Femur (tissue), 1 donor: ENCODE measurements at regions not wholly inside any gene's neighbourhood (a gene's known extent, or its start where the extent isn't known, plus 50 kb on each side); places are given as distances from the start of the nearest gene placed in this dataset.
"Not testable (repeated sequence)": the region's sequence is repeated elsewhere in the genome, so short reads cannot be mapped to it uniquely, and the experiment has no call there.

Source experiments
- DNase-seq: peaks from one replicate; pipeline ENCODE4 v3.0.0-alpha.2; 2017

DNA sequence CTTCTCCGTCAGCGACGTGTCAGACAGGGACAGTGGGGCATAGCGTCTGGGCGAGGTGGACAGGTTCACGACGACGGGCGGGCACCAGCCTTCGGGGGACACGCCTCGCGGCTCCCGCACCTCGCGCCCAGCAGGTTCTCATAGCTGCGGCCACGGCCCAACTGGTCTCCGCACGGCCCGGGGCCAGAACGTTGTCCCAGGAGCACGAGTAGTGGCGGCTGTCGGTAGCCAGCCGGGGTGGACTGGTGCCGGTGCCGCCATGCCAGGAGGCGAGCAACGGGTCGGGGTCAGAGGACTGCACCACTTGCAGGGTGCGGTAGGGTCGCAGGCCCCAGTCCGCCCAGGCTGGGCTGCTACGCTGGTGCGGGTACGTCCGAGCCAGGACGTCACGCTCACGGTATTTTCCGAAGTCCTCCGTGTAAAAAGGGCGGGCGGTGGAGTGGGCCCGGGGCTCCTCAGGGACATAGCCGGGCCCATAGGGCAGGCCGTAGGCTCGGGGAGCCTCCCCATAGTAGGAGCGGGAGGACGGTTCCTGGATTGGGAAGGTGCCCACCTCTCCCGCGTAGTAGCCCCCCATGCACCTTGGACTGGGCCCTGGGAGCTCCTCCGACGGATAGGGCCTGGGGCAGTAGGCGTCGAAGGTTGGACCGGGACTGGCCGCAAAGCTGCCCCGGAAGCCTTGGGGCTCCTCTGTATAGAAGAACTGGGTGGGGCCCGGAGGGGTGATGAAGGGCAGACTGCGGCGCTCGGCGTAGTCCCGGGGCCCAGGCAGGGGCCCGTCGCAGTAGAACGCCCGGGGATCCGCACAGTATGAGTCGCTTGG lies 301.2 kb downstream of the CCDC74A start:
- not testable (repeated sequence) for DNase-seq

DNA sequence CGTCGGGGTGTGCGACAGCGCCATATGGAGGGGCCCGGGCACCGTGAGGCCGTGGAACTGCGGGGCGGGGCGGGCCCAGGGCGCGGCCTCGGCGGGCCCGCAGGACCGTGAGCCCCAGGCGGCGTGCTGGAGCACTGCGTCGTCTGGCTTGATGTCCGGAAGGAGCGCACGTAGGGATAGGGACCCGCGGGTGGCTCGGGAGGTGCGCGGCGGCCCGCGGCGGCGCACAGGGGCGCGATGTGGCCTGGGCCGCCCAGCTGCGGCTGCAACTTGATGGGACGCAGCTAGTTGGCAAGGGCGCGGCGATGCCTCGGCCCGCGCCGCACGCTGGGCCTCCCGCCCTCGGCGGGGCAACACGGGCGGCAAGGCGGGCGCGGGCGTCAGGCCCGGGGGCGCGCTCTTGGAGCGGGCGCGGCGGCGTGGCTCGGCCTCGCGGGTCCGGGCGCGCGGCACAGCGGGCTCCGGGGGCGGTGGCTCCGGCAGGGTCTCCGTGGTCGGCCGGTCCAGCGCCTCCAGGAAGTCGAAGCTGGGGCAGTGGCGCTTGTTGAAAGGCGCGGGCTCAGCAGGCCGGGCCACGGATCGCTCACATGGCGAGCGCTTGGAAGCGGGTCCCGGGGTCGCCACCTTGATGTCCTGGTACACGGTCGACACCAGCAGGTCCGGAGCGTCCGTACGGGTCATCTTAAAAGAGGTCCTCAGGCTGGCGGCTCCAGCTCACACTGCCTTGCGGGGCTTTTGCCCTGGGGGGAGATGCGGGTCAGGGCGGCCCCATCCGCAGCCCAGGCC lies 302.0 kb downstream of the CCDC74A start:
- DNase-seq: not testable (repeated sequence)

DNA sequence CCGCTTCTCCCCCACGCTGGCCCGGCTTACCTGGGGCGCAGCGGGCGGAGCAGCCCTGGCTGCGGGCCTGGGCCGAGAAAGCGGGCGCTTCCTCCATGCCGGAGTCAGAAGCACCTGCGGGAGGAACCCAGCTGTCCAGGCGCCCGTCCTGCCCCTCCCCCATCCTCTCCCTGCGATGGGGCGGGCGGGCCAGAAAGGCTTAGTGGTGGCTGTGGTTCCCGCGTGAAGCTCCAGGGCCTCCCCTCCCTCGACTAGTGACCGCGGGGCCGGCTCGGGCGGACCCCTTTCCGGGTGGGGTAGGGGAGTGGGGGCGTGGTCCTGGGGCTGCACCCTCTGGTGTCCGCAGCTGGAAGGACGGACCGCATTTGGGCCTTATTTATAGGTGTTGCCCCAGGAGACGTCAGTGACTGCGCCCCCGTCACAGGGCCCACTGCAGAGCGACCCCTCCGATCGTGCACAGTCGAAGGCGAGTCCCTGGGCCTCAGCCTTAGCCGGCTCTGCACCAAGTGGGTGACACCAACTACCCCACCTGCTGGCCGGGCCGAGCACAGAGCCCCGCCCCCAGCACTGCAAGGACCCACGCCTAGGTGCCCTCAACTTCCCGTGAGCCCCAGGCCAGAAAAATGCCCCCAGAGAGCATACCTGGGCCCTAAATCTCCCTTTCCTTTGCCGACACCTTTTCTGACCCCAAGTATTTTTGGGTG lies 302.7 kb downstream of the CCDC74A start:
- not testable (repeated sequence) for DNase-seq

DNA sequence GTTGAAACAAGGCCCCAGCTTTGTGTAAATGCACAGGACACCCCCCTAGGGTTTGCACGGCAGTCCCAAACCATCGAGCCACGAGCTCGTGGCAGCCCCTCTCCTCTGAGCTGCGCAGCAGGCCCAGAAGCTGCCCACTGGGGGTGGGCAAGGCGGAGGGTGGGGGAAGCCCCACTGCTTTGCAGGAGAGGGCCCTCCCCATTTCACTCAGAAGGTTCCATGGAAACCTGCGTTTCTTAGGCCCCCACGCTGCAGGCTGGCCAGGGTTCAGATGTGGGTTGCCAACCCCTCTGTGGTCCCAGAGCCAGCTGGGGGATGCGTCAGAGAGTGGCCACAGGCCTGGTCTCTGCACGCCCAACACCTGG lies 303.2 kb downstream of the CCDC74A start:
- DNase-seq: not testable (repeated sequence)

DNA sequence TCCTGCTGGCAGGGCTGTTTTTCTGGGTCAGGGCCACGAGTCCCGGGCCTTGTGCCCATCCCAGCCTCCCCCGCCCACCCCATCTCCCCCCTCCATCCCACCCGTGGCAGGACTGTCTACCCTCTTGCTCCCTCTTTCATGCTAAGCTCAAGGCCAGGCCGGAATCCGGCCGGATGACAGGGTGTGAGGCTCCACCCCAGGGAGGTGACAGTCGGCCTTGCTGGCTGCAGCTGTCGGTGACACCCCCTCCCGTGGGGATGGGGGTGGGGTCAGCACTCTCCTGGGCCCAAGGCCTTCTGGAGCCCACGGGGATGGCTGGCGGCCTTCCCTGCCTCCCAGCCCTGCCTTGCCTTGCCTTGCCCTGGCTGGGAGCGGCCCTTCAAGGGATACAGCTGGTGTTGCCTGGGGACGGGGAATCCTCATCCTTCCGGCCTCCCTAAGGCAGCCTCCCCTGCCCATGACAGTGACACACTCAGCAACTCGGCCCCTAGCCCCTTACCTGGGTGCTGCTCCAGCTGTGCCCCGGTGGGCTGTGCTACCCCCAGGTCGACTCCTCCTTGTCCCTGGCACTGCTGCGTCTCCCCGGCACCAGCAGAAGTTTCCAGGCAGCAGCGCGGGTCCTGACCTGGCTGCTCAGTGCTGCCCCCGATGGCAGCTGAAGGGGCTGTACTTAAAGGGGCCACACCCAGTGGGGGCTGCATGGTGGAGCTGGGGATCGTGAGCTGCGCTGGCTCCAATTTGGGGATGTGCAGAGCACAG lies 303.9 kb downstream of the CCDC74A start:
- not testable (repeated sequence) for DNase-seq

DNA sequence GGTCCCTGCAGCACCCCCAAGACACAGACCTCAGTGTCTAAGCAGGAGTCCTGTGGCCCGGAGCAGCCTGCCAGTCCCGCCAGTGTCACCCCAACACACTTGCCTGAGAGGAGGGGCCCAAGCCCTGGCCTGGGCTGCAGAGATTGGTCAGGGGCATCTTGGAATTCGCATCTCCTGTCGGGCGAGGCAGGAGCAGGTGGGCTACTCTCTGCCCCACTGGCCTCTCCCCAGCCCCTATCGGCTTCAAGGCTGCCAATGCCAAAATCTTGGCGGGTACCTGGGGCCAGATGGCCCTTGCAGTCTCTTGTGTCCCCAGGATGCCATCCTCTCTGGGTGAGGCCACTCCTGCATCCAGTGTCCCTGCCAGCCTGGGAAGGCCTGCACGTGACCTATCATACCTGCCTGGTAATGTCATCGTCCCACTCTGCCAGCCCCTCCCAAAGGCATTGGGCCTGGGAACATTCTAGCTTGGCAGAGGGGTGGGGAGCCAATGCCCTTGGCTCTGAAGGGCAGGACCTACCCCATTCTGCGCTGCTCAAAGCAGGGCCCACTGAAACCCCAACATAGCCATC lies 304.6 kb downstream of the CCDC74A start:
- not testable (repeated sequence) for DNase-seq

DNA sequence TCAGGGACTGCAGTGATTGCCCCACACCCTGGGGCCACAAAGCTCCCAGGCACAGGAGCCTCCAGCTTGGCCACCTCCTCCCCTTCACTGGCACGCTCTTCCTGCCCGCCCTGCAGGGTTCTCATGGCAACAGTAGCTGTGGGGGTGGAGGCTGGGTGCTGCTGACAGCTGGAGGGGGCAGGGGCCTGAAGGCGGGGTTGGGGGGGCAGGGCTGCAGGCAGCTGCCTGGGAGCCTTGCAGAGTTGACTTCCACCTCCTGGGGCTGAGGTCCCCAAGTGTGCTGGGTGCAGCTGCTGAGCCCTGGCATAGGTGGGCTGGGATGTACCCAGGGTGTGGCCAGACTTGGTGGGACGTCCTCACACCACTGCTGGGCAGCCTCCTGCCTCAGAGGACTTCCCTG lies 305.2 kb downstream of the CCDC74A start:
- not testable (repeated sequence) for DNase-seq

DNA sequence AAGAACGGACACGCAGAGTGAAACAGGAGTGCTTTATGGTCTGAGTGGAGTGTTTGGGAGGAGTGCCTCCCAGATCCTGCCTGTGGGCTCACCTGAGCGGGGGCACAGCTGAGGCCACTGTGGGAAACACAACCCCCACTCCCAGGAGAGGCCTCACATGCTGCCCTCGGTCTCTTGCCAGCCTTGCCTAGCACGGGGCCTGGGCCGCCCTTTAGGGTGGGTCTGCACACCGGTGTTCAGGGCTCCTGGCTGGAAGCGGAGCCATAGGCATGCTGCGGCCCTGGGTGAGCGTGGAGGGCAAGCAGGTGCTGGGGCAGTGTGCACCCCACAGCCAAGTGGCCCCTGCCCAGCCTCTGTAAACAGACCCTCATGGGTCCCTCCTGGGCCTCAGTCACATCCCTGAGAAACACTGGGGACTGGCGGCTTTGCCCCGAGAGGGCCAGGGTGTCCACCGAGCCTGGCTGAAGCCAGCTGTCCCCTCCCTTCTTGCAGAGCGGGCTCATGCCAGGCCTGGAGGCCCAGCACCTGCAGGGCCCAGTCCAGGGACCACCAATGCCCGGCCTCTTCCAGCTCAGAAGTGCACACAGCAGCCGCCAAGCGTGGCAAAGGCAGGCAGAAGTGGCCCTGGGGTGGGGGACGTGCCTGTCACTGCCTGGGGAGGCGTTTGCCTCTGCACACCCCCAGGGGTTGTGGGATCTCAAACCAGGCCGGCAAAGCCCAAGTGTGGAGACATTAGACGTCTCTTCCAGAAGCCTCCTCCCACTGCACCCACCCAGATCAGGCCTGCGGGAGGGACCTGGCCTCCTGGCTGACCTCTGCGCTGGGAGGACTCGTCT lies 305.9 kb downstream of the CCDC74A start:
- DNase-seq: not testable (repeated sequence)

DNA sequence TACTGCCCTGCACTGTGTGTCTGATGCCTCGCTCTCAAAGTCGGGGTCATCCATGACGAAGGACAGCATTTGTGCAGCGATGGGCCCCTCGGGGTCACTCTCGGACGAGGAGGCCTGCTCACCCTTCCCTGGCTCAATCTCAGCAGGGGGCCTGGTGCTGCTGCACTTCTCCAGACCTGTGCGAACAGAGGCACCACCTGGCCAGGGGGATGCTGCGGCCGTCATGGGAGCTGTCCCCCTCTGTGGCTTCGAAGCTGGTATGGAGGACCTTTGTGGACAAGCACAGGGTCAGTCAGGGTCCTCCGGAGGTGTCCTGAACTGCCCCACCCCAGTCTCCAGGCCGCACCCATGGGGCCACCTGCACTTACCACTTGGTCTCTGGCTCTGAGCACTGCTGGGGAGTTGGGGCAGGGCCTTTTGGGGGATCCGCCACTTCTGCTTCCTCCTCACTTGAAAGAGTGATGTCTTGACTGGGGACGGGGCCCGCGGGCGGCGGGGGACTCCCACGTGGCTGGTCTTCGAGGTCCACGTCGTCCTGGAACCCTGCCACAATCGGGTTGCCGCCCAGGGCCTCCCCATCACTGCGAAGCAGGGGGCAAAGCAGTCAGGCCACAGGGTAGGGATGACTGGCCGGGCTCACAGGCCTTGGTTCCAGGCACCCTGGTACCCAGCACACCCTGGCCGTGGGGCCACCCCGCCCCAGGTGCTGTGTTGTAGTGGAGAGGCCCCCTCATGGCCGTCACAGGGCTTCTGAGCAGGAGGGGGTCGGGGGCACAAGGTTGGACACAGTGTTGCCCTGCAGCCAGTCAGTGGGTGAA lies 306.7 kb downstream of the CCDC74A start:
- DNase-seq: not testable (repeated sequence)

DNA sequence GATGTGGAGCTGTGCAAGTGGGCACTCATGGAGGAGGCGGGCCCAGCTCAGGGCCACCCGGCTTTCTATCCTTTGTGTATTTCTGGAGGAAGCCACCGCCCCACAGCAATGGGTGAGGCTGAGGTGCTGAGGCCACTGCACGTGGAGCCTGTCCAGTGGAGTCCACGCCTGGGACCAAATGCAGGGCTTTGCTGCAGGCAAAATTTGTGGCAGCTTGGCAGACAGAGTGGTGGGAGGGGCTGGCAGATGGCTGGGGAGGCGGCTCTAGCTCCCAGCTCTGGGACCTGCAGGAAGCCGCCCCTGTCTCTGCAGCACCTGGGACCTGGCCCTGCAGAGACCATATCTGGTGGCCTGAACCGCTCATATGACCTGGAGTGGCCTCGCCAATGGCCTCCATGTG lies 307.3 kb downstream of the CCDC74A start:
- not testable (repeated sequence) for DNase-seq

DNA sequence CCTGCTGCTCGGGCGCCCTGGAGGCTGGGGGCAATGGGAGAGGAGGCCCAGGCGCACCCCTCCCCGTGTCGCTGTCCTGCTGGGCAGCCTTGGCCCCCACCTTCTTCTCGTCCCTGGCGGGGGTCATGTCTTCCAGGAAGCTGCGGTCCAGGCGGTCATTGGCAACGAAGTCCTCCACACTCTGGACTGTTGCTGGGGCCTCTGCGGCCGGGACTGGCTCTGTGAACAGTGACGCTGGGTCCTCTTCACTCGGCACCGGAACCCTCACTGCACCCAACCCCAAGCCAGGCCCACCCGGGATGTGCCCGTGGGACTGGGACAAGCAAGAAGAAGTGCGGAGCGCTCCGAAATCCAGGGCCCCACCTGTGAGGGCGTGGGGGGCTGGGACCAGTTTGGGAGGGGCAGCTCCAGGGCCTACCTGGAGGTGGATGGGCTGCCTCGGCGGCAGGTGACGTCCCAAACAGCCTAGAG lies 308.0 kb downstream of the CCDC74A start:
- DNase-seq: no peak

DNA sequence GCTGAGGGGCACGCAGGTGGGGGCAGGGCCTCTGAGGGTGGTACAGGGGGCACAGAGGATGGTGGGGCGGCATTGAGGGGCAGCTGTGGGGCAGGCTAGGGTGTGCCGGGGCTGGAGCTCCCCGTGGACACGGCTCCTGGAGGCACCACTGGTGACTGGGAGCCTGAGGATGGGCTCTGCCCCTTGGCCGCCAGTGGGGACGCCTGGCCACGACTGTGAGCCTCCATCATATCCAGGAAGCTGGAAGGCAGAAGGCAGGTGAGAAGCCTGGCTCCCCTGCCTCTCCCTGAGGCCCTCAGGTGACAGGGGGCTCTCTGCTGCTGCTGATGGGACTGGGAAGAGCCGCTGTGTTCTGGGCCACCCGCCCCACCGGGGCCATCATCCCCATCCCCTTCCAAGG lies 308.4 kb downstream of the CCDC74A start:
- not testable (repeated sequence) for DNase-seq

DNA sequence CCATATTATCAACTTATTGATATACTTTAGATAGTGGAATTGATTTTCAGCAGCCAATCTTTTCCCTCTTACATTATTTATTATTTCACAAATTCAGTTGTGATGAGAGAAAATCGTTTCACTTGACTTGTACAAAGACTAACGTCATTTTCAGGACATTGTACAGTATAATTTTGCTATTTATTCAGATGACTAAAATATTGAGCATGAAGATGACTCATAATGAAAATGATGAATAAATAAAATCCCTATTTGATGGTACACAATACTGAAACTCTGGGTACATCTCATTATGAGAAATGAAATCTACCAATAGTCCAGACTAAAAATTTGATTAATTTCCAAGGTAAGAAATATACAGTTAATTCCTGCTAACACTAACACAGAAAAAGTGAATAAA lies 316.4 kb downstream of the CCDC74A start:
- DNase-seq: not testable (repeated sequence)

DNA sequence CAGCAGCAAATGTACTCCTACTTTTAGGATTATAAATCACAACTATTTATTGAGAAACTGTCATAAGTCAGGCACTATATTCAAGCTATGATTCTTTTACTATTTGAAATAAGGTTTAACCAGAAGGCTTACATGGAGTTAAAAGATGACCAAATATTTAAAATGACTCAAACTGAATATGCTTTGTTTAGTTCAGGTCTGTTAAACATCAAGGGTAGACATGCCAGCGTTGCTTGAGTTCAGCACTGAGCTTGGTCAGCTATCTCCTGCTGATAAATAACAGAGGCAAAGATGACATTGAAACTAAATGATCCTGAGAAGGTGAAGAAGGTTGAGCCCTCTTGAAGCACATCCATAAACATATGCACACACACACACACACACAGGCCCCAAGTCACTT lies 305.6 kb downstream of the ANKRD30BL start:
- DNase-seq: not testable (repeated sequence)

DNA sequence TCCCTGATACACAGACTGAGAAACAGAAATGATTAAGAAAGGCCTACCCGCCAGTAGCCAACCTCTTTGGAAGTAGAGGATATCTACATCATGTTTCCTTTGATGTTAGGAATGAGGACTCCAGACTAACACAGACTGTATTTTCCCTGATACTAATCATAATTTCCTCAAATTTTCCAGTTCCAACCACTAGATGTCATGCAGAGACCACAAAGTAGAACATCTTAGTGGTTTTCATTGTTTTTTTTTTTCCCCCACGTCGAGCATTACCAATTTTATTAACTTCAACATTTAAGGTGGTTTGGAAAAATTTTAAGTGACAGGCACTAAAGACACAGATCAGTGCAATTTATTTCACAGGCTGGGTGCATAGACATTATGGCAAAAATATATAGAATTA lies 303.6 kb downstream of the ANKRD30BL start:
- not testable (repeated sequence) for DNase-seq
